Hippocampal formation (tissue), 2 donors: ENCODE measurements at regions not wholly inside any gene's neighbourhood (a gene's known extent, or its start where the extent isn't known, plus 50 kb on each side); places are given as distances from the start of the nearest gene placed in this dataset.
"Not testable (repeated sequence)": the region's sequence is repeated elsewhere in the genome, so short reads cannot be mapped to it uniquely, and the experiment has no call there.

ENCODE experiments used
- DNase-seq, 2 donors: peaks; one replicate each; lab custom pipeline; 2025; lab: John Stamatoyannopoulos, UW

DNA sequence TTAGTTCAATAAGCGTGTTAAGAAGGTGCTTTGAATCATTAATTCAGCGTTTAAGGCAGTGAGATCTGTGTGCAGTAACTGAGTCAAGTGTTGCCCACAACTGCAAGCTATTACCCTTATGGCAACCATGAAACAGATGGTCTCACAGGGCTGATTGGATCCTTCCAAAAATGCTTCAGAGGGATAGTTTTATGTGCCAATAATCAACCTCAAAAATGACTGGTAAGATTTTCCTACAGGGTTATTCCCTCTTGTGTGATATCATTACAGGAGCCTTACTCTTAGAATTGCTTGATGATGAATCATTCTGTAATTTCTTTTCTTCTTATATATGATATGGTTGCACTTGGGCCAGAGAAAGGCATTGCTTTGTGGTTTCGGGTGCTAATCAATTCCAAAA is 1299.2 kb upstream of the ATXN8OS start:
- DNase-seq, result no peak

GRCh38 chr13:68806125-68806524 is 1301.5 kb upstream of the ATXN8OS start:
- no peak for DNase-seq

GRCh38 chr13:68784275-68784674 is 1323.4 kb upstream of the ATXN8OS start:
- DNase-seq, result no peak

DNA sequence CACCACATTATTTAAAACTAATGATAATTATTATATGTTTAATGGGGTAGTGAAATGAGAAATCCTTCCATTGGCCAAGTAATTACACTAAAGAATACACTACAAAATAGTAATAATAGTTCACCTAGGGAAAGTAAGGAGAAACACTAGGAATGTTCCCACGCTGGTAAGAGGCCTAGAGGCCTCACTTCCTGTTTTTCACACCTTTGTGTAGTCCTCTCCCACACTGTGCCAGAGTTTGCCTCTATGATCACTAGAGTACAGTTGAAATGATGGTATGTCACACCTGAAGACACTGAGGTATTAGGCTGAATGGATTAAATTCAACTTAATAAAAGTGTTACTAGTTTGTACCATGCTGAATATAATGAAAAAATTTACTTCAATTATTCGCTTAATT is 1348.0 kb upstream of the ATXN8OS start:
- DNase-seq, result no peak

GRCh38 chr13:68749796-68750195 is 1357.8 kb upstream of the ATXN8OS start:
- no peak for DNase-seq

GRCh38 chr13:68748038-68748437 is 1359.6 kb upstream of the ATXN8OS start:
- no peak for DNase-seq

GRCh38 chr13:68745502-68745901 is 1362.1 kb upstream of the ATXN8OS start:
- DNase-seq, result no peak

DNA sequence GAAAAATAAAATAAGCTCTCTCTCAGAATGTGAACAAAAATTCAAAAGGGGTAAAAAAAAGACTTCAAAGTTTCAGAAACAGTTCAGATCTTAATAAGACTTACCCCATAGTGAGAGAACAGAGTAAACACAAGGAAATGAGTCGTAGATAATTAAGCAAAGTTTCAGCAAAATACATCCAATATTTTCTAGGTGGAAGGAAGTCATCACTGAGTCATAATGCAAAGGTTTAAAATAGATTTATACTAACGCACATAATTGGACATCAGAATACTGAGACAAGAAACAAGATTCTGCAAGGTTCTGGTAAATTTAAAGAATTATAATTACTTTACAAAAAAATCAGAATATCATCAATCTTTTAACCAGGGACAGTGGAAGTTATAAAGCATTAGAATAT is 1370.7 kb upstream of the ATXN8OS start:
- no peak for DNase-seq

DNA sequence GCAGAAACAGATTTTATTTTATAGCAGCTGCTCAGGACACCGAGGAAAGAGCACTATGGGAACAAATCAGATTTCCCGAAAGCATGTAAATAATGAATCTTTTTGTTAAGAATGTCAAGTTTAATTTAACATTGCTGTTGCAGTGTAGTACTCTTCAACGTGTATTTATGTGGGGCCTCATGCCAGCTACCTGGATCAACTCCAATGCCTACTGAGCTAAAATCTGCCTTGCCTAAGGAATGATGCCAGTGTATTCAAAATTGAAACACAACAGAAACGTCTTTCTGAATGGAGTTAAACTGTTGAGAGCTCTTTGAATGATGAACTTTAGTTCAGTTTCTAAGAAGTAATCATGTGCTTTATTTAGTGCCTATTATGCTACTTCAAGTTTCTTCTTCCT is 1379.8 kb upstream of the ATXN8OS start:
- peak in 1 of 2 donors; percentile 5 for DNase-seq

- DNase-seq, result no peak
Observed at GRCh38 chr13:68727165-68727564, 1380.5 kb upstream of the ATXN8OS start.

DNA sequence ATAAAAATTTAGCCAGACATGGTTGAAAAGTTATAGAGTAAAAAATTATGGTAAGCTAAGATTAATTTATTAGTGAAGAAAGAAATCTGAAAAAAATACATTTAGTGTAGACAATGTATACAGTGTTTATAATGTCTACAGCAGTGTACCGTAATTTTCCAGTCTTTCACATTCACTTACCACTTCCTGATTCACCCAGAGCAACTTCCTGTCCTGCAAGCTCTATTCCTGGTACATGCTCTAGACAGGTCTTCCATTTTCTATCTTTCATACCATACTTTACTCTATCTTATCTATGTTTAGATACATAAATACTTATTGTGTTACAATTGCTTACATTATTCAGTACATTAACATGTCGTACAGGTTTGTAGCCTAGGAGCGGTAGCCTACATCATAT is 1387.8 kb upstream of the ATXN8OS start:
- DNase-seq, result no peak

- DNase-seq, result no peak
Observed at GRCh38 chr13:68715651-68716050, 1392.0 kb upstream of the ATXN8OS start.

DNA sequence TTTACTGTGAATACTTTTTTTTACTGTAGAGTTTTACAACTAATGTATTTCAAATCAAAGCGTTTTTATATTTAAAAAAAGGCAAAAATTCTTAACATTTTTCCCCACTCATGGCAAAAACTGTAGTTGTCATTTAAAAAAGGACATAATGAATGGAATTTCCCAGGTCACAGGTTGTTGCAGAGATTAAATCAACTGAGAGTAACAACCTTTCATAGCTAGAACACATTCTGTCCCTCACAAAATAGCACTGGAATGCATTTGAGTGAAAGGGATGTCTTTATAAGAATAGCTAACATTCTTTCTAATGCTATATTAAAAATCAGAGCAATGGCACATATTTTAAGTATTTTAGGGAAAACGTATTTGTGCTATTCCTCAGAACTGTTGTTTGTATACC is 1393.3 kb upstream of the ATXN8OS start:
- no peak for DNase-seq

GRCh38 chr13:68713394-68713793 is 1394.2 kb upstream of the ATXN8OS start:
- no peak for DNase-seq

GRCh38 chr13:68708336-68708908 is 1399.2 kb upstream of the ATXN8OS start:
- DNase-seq, result no peak

GRCh38 chr13:68706044-68706443 is 1401.6 kb upstream of the ATXN8OS start:
- not testable (repeated sequence) for DNase-seq

GRCh38 chr13:68697551-68697950 is 1410.1 kb upstream of the ATXN8OS start:
- no peak for DNase-seq

DNA sequence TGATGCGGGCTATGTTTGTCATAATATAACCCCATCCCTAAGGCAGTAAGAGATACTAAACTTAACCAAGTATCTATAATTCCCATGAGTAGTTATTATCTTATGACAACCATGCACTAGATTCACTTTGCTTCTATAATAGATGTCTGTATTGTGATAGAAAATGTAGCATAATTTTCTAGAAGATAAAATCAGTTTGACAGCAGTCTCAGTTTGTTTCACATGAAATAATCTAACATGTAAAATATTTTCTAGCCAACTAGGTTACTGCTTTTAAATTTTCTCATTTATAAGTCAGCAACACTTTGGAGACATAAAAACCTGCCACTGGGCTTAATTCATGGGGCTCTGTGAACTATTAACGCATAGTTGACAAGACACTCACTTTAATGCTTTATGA is 1410.7 kb upstream of the ATXN8OS start:
- no peak for DNase-seq

- DNase-seq, result no peak
Observed at GRCh38 chr13:68692049-68692448, 1415.6 kb upstream of the ATXN8OS start.

DNA sequence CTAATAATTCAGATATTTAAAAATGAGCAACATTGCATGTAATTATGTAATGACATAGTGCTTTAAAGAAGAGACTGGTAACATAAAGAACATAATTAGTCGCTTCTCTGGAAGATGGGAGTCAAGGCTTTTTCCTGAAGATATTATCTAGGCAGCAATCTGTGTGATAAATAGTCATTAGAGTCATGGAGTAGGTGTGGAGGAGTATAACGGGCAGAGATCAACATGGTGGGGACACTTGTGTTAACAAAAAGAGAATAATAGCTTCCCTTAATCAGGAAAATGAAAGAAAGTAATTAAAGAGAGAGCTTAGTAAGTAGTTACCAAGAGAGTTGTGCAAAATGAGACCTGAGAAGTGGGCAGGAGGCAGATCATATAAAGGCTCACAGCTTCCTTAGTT is 1417.1 kb upstream of the ATXN8OS start:
- no peak for DNase-seq

DNA sequence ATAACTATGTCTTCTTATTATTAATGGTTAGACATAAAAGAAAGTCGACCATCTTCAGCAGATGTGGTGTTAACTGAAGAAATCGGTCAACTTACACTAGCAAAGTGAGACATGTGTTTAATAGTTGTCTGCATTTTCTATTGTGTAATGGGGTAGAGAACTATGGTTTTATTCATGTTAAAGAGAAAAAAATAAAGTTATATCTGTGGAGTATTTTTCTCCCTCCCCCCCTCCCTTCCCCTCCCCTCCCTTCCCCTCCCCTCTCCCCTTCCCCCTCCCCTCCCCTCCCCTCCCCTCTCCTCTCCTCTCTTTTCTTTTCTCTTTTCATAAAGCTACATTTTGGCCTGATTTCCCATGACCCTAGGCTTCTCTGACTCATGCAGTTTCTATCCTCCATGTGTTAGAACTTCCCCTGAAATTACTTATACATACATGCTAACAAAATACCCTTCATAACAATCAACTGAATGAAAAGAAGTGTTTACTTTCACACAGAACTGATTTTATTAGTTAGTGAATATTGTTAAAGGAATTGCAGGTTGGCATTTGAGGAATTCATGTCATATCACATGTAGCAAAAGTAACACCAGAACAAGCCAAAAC is 1431.0 kb upstream of the ATXN8OS start:
- no peak for DNase-seq

DNA sequence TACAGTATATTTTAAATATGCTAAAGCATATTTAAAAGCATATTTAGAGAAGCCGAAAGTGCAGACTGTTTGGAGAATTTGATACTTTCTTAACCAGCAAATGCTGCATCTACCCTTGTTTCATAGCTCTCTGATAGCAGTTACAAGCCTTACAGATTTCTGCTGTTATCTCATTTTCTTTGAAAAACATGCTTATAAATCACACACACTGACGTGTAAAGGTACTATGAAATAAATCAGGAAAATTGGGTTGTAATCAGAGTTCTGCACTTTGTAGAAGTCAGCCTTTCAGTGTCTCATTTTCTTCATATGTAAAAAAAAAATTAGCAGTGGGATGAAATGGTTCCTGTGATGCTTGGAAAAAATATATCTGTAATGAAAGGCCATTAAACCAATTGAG is 1432.4 kb upstream of the ATXN8OS start:
- DNase-seq, result no peak

DNA sequence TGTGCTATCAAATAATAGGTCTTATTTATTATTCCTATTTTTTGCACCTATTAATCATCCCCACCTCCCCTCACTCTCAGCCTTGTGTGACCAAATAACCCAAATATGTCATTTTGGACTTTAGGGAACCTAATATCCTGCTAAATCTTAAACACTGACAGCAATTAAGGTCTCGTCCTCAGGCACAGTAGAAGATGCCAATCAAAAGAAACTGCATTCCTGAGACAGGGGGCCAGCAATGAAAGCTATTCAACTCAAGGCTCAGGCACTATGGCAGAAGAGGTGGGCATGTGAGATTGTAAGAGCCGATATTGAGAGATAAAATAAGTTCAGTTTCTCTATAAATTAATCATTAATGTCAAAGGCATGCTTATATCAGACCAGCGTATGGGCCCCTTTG is 1437.7 kb upstream of the PCDH9 start:
- DNase-seq, result no peak

- DNase-seq, result no peak
Observed at GRCh38 chr13:68666774-68667397, 1436.8 kb upstream of the PCDH9 start.
